Nucleus accumbens (tissue), 56 donors: ENCODE measurements at regions not wholly inside any gene's neighbourhood (a gene's known extent, or its start where the extent isn't known, plus 50 kb on each side); places are given as distances from the start of the nearest gene placed in this dataset.

Experiments
- DNase-seq, 56 donors: peaks; one replicate each; lab custom pipeline; 2025; lab: John Stamatoyannopoulos, UW

DNA sequence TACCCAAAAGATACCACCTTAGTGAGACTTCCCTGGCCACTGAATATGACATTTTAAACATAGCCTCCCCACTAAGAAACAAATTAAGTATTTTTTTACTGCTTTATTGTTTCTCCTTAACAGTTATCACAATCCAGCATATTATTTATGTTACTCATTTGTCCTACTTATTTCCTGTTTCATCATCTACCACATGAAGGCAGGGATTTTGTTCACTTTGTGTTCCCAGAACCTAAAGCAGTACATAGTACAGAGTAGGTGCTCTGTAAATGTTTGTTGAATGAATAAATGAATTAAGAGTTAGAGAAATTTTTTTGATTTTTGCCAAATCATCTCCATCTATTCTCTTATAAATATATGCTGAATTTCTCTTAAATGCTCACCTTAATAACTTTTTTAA is 318.4 kb upstream of the GIMD1 start:
- no peak for DNase-seq

DNA sequence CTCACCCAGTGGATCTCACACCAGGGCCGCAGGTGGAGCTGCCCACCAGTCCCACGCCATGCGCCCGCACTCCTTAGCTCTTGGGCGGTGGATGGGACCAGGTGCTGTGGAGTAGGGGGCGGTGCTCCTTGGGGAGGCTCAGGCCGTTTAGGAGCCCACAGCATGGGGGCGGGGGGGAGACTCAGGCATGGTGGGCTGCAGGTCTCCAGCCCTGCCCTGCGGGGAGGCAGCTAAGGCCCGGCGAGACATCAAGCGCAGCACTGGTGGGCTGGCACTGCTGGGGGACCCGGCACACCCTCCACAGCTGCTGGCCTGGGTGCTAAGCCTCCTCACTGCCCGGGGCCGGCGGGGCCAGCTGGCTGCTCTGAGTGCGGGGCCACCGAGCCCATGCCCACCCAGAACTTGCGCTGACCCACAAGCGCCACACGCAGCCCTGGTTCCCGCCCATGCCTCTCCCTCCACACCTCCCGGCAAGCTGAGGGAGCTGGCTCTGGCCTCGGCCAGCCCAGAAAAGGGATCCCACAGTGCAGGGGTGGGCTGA is 312.9 kb upstream of the GIMD1 start:
- DNase-seq = no peak

DNA sequence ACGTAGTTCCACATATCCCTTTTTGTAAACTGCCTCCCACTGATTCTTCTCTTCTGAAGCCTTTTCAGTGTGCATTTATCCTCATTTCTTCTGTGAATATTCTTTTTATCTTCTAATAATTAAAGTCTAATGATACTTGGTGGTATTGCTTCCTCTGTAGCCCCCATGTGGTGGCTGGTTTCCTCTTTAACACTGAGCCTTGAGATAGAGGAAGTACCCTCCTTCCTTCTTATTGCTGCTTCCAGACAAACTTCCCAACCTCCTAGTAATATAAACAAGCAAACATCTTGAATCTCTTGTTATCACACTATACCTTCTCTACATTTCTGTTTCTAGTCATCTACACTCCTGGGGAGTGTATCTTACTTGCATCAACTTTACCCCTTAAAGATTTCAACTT is 310.5 kb upstream of the GIMD1 start:
- DNase-seq = no peak

DNA sequence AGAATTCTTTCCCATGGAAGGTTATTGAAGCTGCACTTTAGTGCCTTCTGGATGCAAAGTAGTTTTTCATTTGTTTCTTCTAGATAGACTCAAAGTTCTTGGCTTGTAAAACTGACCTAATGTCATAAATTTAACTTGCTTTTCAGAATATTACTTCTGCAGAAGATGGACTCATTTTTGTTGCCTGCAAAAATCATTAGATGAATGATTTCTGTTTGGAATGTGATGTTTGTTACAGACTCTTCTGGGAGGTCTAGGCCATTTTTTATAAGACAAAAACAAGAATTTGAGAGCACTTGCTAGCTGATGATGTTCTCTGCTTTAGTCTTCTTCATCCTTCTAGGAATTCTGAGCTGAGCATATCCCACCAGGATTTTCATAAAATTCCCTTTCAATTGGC is 308.6 kb upstream of the GIMD1 start:
- DNase-seq = no peak

DNA sequence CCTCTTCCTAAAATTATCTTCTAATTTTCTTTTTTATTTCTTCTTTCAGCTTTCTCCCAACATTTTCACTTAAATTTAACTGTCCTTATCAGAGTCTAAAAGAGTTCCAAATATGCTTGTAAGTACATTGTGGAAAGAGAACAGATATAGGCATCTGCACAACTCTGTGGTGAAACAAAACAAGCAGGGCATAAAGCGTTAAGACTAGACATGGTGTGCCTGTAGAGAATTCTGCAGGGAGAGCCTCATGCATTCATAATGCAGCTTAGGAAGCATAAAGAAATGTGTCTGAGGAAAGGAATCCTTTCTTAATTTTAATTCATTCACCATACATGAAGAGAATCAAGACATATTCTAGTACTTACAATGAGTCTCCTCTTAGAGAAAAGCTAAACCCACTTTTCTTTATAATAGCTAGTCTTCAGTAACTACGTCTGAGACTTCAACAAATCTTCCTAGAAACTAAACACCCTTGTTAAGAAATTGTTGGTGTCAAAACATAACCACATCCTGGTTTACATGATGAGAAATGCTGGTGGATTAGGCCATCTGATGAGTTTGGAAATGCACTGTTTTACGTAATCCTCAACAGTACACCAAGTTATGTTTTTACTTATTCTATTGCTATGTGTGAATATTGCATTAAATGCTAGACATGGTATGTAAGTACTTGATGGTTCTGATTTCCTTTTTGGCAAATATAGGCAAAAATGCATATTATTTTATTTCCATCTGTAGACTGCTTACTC is 307.8 kb upstream of the GIMD1 start:
- no peak for DNase-seq

DNA sequence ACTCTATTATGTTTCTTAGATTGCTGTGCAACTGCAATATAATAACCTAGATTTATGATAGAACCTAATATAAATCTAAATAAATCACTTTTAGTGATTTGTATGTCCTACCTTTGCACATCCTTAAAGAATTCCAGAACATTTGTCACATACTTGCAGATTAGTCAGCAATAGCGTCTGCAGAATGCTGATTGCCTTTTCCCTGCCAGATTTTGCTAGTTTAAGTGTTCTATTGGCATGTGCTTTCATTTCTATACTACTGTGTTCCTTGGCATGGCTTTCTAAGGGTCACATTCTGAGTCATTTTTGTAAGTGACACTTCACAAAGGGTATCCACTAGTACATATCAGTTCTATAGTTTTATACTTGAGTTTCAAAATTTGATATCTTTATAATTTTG is 303.1 kb upstream of the GIMD1 start:
- DNase-seq = no peak

DNA sequence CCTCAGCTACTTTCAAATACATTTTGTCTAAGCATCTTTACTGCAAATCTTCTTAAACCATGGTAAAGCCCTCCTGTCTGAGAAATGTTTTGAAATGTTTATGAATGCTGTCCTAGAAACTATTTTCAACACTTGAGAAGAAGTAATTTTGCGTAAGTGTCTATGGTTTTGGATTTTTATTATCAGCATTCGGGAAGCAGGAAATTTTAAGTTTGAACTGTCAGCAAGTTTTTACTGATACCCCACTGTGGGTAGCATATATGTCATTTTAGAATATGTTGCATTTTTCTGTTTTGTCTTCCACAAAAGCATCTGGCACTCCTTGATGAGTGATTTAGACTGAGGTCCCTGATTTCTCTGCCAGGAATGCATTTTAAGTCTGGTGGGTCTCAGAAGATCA is 302.4 kb upstream of the GIMD1 start:
- no peak for DNase-seq

DNA sequence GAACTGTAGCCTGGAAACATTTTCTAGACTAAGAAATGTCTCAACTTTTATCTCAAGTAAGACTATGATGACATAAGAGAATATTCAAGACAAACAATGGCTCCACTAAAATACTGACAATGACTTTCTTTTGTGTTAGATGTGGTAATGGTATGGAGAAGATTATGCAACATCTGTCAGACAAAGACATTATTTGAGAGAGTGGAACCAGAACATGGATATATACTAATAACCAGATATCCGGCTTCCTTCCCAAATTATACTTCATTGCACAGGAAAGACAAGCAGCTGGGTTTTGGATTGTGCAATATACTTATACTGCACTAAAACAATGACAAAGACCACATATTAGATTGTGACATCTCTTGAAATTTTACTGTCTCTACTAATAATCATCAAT is 290.8 kb upstream of the GIMD1 start:
- DNase-seq = no peak

DNA sequence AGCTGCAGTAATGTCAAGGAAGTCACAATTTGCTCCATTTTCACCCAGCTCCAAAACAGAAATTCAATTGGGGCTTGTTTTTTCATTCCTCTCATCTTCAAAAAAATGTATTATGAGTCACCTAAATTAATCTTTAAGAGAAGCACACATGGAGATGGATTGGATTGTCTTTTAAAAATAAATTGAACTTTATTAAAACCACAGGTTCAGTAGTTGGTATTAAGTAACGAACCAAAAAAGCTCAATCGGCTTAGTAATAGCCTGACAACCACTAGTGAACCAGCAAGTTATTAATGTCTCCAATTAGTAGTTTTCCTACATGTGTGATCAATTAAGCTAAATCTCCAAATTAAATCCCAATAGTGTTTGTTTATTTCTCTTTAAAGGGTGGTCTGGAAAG is 283.5 kb upstream of the GIMD1 start:
- no peak for DNase-seq

DNA sequence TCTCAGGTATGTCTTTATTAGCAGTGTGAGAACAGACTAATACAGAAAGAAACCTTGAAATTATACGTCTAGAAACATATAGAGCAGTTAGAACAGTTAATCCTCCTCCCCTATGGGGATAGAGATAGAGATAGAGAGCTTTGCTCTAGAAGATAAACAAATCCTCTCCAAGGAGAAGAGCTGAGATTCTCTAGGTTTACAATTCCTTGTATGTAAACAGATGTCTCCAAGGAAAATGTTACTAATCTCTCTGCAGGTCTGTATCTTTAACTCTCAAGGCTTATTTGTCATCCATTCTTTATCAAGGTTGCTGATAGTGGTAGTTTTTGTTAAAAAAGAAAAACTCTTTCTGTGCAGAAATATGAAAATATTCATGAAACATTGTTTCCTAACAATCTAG is 282.1 kb upstream of the GIMD1 start:
- DNase-seq = no peak

DNA sequence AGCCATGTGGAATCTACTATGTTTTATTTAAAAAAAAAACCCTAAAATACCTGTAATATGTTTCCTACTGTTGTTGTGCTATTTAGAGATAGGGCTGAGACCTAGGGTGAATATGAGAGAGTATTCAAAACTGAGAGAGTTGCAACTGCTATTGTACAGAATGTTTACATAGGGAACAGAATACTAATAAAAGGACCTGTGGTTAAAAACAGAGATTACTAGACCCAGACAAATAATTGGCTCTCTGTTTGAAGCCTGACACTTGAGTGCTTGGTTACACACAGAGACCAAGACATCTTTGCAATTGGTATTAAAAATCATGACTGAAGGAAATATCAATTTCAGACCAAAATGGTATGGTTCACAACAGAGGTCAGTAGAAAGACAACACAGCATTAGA is 278.9 kb upstream of the GIMD1 start:
- DNase-seq = no peak

DNA sequence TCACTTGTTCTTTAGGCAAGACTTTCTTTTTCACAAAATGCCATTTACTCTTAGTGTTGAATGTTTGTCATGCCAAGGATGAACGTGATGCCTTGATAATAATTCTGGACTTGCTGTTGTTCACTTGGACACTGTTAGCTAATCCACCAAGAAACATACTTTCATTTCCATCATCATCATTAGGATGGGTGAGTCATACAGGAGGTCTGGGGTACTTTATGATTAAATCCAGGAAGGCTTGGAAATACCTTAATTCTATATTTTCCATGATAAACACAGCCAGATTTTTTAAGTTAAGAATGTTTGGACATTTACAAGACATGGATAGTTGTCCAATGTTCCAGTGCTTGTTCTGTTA is 260.7 kb upstream of the GIMD1 start:
- DNase-seq = no peak

DNA sequence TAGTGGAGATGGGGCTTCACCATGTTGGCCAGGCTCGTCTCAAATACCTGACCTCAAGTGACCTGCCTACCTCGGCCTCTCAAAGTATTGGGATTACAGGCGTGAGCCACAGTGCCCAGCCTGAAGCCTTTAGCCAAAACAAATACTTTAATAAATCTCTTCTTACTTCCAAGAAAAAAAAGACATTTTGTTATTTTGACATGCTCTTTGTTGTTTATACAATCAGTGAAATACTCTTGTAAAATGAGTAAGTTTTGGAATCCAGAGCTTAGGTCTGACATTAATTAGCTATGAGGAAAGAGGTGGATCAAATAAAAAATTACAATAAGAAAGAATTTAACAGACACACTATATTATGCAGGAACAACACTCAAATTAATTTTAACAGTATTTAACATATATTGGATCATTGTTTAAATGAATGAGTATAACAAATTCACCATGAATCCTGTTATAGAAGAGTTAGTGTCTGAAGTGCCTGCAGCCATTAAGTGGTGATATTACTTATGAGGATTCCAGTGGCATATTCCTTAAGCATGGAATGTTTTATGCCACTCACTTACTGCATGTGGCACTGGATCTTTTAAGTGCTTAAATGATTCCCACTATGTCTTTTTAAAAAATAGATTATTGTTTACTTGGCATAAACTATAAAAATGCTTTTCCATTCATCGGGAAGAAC is 260.1 kb upstream of the GIMD1 start:
- DNase-seq = no peak

DNA sequence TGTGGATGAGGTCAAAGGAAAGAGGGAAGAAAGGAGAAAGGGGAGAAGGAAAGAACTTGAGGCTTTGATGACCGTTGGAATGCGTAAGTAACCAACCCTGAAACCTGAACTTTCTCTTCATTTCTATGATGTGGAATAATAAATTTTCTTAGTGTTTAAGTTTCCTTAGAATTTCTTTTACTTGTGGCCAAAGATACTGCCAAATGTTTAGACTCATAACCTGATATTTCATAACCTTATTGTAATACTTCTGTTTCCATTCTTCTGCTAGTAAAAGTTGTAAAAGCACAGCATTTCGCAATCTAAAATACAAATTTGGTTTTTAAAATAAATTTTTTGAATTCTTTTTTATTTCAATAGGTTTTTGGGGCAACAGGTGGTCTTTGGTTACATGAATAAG is 258.5 kb upstream of the GIMD1 start:
- DNase-seq = no peak

DNA sequence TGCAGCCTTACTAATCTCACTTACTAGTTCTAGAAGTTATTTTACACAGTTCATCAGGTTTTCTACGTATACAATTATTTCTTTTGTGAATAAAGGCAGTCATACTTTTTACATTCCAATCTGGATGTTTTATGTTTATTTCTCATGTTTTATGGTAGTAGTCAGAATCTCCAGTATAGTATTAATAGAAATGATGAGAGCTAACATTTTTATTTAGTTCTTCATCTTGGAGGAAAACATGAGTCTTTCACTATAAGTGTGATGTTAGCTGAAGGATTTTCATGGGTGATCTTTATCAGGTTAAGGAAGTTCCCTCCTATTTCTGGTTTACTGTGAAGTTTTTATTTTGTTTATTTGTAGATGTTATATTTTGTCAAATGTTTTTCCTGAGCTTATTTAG is 256.1 kb upstream of the GIMD1 start:
- no peak for DNase-seq

DNA sequence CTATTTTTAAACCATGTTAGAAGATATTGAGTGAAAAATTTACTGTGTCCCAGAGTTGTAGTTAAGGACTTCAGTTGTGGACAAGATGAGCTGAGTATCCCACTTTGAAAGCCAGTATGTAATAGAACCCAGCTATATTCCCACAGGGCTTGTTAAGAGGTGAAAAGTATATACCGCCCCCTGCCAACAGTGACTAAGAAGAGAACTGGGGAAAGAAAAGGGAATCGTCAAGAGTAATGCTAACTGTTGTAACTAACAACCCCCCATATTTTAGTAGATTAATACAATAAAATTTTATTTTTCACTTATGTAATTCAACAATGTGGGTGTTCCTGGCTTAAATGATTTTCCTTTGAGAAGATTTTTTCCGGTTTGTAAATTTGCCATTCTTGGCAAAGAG is 250.4 kb upstream of the GIMD1 start:
- DNase-seq = no peak

DNA sequence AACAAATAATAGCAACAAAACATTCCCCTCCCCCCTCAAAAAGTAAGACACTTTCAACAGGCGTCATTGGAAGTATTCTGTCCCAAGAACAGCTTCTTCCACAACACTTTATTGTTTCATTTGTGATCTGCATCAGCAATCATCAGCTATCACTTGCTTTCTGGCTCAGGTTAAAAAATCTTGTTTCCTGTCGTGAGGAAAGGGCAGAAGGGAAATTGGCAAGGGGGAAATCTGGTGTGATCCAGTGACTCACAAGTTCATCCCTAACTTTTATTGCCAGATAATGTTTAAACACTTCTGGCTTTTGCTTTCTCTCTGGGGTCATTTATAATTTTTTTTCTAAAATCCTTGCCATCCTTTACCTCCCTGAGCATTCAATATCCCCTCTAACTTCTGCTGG is 247.4 kb upstream of the GIMD1 start:
- DNase-seq = no peak

DNA sequence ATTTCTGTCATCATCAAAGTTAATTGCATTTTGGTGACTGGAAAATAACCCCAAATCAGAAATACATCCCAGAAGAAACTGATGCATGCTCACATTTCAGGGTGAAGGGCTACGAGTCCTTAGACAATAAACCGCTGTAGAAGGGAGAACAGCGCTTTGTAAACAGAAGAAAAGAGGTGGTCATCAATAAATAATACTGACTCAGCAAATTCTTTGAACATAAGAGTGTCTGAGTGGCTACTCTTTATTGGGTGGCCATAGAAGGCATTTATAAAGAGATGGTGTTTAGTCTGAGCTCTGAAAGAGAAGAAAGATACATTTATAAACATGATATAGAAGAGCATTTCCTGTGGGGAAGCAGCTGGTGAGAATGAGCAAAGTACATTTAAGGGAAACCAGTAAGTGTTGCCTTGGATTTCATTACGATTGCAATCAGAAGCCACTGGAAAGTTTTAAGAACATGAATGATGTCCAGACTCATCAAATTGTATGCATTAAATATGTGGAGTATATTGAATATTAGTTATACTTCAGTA is 246.9 kb upstream of the GIMD1 start:
- no peak for DNase-seq

DNA sequence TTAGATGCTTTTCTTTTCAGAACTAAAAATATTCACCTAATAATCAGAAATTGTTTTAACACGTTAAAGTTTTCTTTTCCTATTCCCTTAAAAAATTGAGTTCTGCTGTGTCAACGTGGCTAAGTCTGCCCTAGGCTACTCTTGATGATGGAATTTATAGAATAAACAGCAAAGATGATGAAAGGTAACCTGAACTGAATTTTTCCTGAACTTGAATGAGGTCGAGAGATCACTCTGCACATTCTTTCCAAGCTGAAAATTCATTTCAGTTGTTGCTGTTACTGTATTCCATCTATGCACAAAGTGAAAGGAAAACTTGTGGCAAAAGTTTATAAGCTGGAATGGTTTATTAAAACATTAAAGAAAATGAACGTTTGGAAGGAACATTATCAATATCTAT is 245.9 kb upstream of the GIMD1 start:
- no peak for DNase-seq

DNA sequence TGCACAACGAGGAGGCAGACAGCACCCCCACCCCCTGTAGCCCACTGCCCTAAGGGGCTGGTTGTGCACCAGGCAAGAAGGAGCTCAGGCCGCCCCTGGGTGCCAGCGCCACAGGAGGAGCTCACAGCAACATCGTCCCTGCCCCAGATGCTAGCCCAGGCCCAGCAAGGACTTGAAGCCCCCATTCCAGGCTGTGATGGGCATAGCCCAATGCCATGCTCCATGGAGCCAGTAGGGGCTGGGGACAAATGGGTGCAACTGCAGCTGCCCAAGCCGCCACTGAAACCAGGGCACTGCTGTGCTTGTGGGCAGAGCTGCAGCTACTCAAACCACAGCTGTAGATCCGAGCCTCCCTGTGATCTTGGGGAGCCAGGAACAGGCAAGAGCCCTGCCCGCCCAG is 241.3 kb upstream of the GIMD1 start:
- no peak for DNase-seq

DNA sequence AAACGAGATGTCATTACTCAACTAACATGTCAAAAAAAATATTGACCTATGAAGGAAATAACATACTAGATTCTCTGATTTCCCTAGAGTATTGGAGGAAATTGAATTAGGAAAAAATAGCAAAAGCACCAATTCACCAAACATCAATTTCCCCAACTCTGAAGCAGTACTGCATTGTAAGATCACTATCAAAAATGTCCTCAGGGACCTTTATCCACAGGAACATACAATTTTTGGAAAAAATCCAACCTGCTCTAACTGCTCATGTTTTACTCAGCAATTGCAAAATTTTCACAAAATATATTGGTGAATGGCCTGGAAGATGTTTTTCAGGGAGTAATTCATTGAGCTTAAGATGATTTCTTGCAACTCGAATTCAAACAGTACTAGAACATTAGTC is 239.0 kb upstream of the GIMD1 start:
- no peak for DNase-seq
